OCI-LY7 (cell line): ENCODE measurements at regions not wholly inside any gene's neighbourhood (a gene's known extent, or its start where the extent isn't known, plus 50 kb on each side); places are given as distances from the start of the nearest gene placed in this dataset.

Experiments
- BruUV-seq: library from RNA; stranded (reverse); fragments of 400-500 nt; replicated peaks from 2 replicates; lab custom pipeline; 2021; lab: Mats Ljungman, UMichigan
- CTCF ChIA-PET: fragments of 300-600 bp; sonication (Branson Sonifier 250); formaldehyde crosslinking; loops from one replicate; lab custom pipeline; 2022; ENCODE audit warnings: antibody characterized with exemption; ENCODE audit not compliant: unreplicated experiment; lab: Charles Lee
- POLR2A ChIA-PET: fragments of 300-600 bp; sonication (Branson Sonifier 250); formaldehyde crosslinking; loops from one replicate; lab custom pipeline; 2022; ENCODE audit warnings: antibody characterized with exemption; lab: Charles Lee
- DNase-seq: peaks from one replicate; pipeline ENCODE4 v3.0.0-alpha.2; 2015; ENCODE audit warnings: low spot score
- H2AFZ ChIP-seq: fragments of 200-600 bp; sonication (generic), shearing (Covaris generic); 2 replicates; pipeline ENCODE4 v1.6.1; 2014; ENCODE audit warnings: mild to moderate bottlenecking, antibody characterized with exemption, low read length, moderate library complexity
- H3K27ac ChIP-seq: fragments of 200-600 bp; sonication (generic); 2 replicates; pipeline ENCODE4 v1.5.1; 2014; ENCODE audit warnings: mixed run types, low read depth, mild to moderate bottlenecking, moderate library complexity, low read length, inconsistent platforms; ENCODE audit not compliant: poor library complexity, severe bottlenecking
- H3K36me3 ChIP-seq: fragments of 200-600 bp; sonication (generic); 2 replicates; pipeline ENCODE4 v1.6.1; 2014; ENCODE audit warnings: mild to moderate bottlenecking, antibody characterized with exemption, low read length, moderate library complexity, mixed read lengths; ENCODE audit not compliant: insufficient read depth
- H3K4me1 ChIP-seq: fragments of 200-600 bp; sonication (generic); 2 replicates; pipeline ENCODE4 v1.5.1; 2014; ENCODE audit warnings: mild to moderate bottlenecking, low read length; ENCODE audit not compliant: insufficient read depth, poor library complexity, severe bottlenecking
- H3K4me2 ChIP-seq: fragments of 200-600 bp; sonication (generic); 2 replicates; pipeline ENCODE4 v1.6.1; 2014; ENCODE audit warnings: mild to moderate bottlenecking, low read length
- H3K4me3 ChIP-seq: fragments of 200-600 bp; sonication (generic); 2 replicates; pipeline ENCODE4 v1.5.1; 2014; ENCODE audit warnings: mild to moderate bottlenecking, low read depth, low read length; ENCODE audit not compliant: poor library complexity, severe bottlenecking
- H3K79me2 ChIP-seq: fragments of 200-600 bp; sonication (generic); 2 replicates; pipeline ENCODE4 v1.6.1; 2016; ENCODE audit warnings: low read depth, mild to moderate bottlenecking, low read length, moderate library complexity, mixed read lengths; ENCODE audit not compliant: insufficient read depth
- H3K9me2 ChIP-seq: fragments of 200-600 bp; sonication (generic); 2 replicates; pipeline ENCODE4 v1.6.1; 2016; ENCODE audit warnings: mild to moderate bottlenecking, low read length, mixed read lengths; ENCODE audit not compliant: insufficient read depth
- H3K9me3 ChIP-seq: fragments of 200-600 bp; sonication (generic); 2 replicates; pipeline ENCODE4 v1.6.1; 2014; ENCODE audit warnings: mild to moderate bottlenecking, mixed run types, low read length, mixed read lengths
- H4K20me1 ChIP-seq: fragments of 200-600 bp; sonication (generic); 2 replicates; pipeline ENCODE4 v1.6.1; 2014; ENCODE audit warnings: mild to moderate bottlenecking, antibody characterized with exemption, low read length, moderate library complexity, mixed read lengths; ENCODE audit not compliant: insufficient read depth
- EZH2phosphoT487 ChIP-seq: fragments of 200-600 bp; sonication (generic); IDR thresholded peaks from 2 replicates; pipeline ENCODE4 v1.6.1; 2018; ENCODE audit warnings: low read depth, borderline replicate concordance, mild to moderate bottlenecking, mixed run types, antibody characterized with exemption, low read length, moderate library complexity, mixed read lengths
- intact Hi-C: fragments of 100-400 bp; cut with micrococcal nuclease; formaldehyde crosslinking; loops from one replicate; pipeline ENCODE4 v1.10.0; 2022; ENCODE audit not compliant: unreplicated experiment
- TF ChIP-seq, protein P1 (sequence below): fragments of 200-600 bp; sonication (generic); conservative IDR thresholded peaks from 2 replicates; pipeline ENCODE4 v1.5.1; 2014; ENCODE audit warnings: mild to moderate bottlenecking, antibody characterized with exemption, low read length, moderate library complexity, mixed read lengths

DNA sequence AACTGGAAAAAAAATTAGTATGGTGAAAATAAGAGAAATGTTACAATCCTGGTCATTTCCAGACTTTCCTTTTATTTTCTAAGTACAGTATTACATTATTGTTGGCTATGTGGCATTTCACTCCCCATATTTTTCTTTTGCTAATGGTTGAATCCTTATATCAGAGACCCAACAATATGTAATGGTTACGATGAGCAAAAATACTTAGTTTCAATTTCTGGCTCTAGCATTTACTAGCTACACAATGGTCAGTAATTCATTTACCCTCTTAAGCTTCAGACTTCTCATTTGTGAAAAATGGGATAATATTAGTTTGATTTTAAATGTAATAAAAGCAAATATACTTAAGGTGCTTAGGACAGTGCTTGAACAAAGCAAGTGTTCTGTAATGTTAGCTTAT, 942.9 kb upstream of the PABPC4L start:
- ChIA-PET CTCF (no interaction called here), POLR2A (no interaction called here)
- Histone ChIP-seq H3K4me1 (no peaks in the 10 kb centered on the region), H3K9me3 (no peaks in the 10 kb centered on the region), H3K9me2 (no peaks in the 10 kb centered on the region), H4K20me1 (no peaks in the 10 kb centered on the region), H3K4me3 (no peak overlapping the region), H3K79me2 (no peaks in the 10 kb centered on the region), H3K36me3 (no peaks in the 10 kb centered on the region), H3K4me2 (no peak overlapping the region), H2AFZ (no peak overlapping the region), H3K27ac (no peak overlapping the region)
- intact Hi-C loops: no loop called here
- BruUV-seq: no TSS peak
- no peak for TF ChIP-seq EZH2phosphoT487
- TF ChIP-seq, protein P1, sequence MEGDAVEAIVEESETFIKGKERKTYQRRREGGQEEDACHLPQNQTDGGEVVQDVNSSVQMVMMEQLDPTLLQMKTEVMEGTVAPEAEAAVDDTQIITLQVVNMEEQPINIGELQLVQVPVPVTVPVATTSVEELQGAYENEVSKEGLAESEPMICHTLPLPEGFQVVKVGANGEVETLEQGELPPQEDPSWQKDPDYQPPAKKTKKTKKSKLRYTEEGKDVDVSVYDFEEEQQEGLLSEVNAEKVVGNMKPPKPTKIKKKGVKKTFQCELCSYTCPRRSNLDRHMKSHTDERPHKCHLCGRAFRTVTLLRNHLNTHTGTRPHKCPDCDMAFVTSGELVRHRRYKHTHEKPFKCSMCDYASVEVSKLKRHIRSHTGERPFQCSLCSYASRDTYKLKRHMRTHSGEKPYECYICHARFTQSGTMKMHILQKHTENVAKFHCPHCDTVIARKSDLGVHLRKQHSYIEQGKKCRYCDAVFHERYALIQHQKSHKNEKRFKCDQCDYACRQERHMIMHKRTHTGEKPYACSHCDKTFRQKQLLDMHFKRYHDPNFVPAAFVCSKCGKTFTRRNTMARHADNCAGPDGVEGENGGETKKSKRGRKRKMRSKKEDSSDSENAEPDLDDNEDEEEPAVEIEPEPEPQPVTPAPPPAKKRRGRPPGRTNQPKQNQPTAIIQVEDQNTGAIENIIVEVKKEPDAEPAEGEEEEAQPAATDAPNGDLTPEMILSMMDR: no peak
- no peak for DNase-seq

DNA sequence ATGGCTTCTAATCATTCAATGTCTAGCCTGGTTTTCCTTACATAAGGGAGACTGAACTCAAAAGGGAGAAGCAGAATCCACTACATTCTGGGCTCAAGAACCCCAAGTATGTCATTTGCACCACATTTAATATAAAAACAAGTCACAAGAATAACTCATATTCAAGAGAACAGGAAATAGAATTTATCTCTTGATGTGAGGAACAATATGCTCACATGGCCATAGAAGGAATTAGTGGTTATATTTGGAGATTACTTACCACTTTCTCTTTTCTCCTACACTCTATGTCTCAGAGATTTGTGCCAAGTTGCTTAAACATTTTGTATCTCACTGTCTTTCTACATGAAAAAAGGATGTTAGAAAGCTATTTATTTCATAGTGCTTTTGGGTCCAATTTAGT, 922.6 kb upstream of the PABPC4L start:
- Histone ChIP-seq H3K9me3 (no peaks in the 10 kb centered on the region), H2AFZ (no peak overlapping the region), H3K4me2 (no peak overlapping the region), H3K9me2 (no peaks in the 10 kb centered on the region), H3K36me3 (no peaks in the 10 kb centered on the region), H4K20me1 (no peaks in the 10 kb centered on the region), H3K27ac (no peak overlapping the region), H3K79me2 (no peaks in the 10 kb centered on the region), H3K4me3 (no peak overlapping the region), H3K4me1 (no peaks in the 10 kb centered on the region)
- intact Hi-C loops: loop anchor here (10.0 kb wide), 1 partner anchor 639 kb away; no protein-coding TSS in a partner anchor
- DNase-seq: no peak
- POLR2A ChIA-PET: no interaction called here
- CTCF ChIA-PET: no interaction called here
- BruUV-seq: no TSS peak
- TF ChIP-seq, protein P1: no peak
- no peak for TF ChIP-seq EZH2phosphoT487

DNA sequence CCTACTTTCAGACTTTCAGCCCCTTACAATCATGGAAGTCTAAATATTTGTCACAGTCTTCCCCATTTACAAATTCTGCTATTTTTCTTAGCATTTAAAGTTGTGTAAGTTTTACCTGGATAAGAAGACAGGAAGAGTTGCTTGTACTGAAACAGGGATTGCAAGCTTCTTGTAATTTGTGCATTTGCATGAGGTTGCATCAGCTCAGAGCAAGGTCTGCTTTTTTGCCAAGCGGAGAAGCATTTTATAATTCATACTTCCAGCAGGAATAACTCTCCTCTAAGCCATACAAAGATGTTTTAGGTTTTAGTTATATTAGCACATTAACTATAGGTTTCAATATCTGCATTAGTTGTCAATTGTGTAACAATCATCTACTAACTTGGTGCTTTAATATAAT, 922.0 kb upstream of the PABPC4L start:
- Histone ChIP-seq H3K27ac (no peak overlapping the region), H3K9me2 (no peaks in the 10 kb centered on the region), H2AFZ (no peak overlapping the region), H3K4me1 (no peaks in the 10 kb centered on the region), H4K20me1 (no peaks in the 10 kb centered on the region), H3K9me3 (no peaks in the 10 kb centered on the region), H3K4me2 (no peak overlapping the region), H3K36me3 (no peaks in the 10 kb centered on the region), H3K79me2 (no peaks in the 10 kb centered on the region), H3K4me3 (no peak overlapping the region)
- ChIA-PET POLR2A (no interaction called here), CTCF (no interaction called here)
- no peak for DNase-seq
- intact Hi-C loops: loop anchor here (10.0 kb wide), 1 partner anchor 639 kb away; no protein-coding TSS in a partner anchor
- no TSS peak for BruUV-seq
- TF ChIP-seq, protein P1: no peak
- no peak for TF ChIP-seq EZH2phosphoT487
